Activated naive CD4-positive, alpha-beta T cell treated with anti-CD3 and anti-CD28 coated beads, Interleukin-2, amount 10 ng/mL, durations not matched to agents 7 days and 5 days (primary cell): ENCODE measurements at regions not wholly inside any gene's neighbourhood (a gene's known extent, or its start where the extent isn't known, plus 50 kb on each side); places are given as distances from the start of the nearest gene placed in this dataset.

ENCODE experiments used
- CTCF ChIA-PET: fragments of 350-600 bp; sonication (Branson Sonifier 250); formaldehyde crosslinking; loops from one replicate; lab custom pipeline; 2021; ENCODE audit warnings: antibody characterized with exemption; lab: Charles Lee
- DNase-seq: peaks from one replicate; pipeline ENCODE4 v3.0.0-alpha.2; 2020
- H3K27ac Mint-ChIP-seq: one replicate; pipeline ENCODE4 v1.8.0; 2021; ENCODE audit warnings: mild to moderate bottlenecking, moderate library complexity, mixed read lengths
- H3K27me3 Mint-ChIP-seq: one replicate; pipeline ENCODE4 v1.8.0; 2021; ENCODE audit warnings: mild to moderate bottlenecking, mixed read lengths
- H3K36me3 Mint-ChIP-seq: one replicate; pipeline ENCODE4 v1.8.0; 2021; ENCODE audit warnings: mixed read lengths
- H3K4me1 Mint-ChIP-seq: one replicate; pipeline ENCODE4 v1.8.0; 2021; ENCODE audit warnings: mixed read lengths
- H3K4me3 Mint-ChIP-seq: one replicate; pipeline ENCODE4 v1.8.0; 2021; ENCODE audit warnings: mild to moderate bottlenecking, moderate library complexity, mixed read lengths
- H3K9me3 Mint-ChIP-seq: one replicate; pipeline ENCODE4 v1.8.0; 2021; ENCODE audit warnings: mixed read lengths

- H3K36me3 Mint-ChIP-seq, result no peaks in the 10 kb centered on the region
- H3K4me1 Mint-ChIP-seq, result no peaks in the 10 kb centered on the region
- H3K27me3 Mint-ChIP-seq, result no peaks in the 10 kb centered on the region
- no peak overlapping the region for H3K27ac Mint-ChIP-seq
- H3K9me3 Mint-ChIP-seq, result no peaks in the 10 kb centered on the region
- DNase-seq, result no peak
- CTCF ChIA-PET, result no interaction called here
- no peak overlapping the region for H3K4me3 Mint-ChIP-seq
Observed at GRCh38 chr5:62132276-62132675, 173.7 kb upstream of the KIF2A start.

- CTCF ChIA-PET, result no interaction called here
- Mint-ChIP-seq H3K9me3 (no peaks in the 10 kb centered on the region), H3K27ac (no peak overlapping the region), H3K4me3 (no peak overlapping the region), H3K27me3 (no peaks in the 10 kb centered on the region), H3K36me3 (no peaks in the 10 kb centered on the region), H3K4me1 (no peaks in the 10 kb centered on the region)
- no peak for DNase-seq
Observed at GRCh38 chr5:62133426-62133825, 172.6 kb upstream of the KIF2A start.

- Mint-ChIP-seq H3K27me3 (no peaks in the 10 kb centered on the region), H3K4me3 (no peak overlapping the region), H3K36me3 (no peaks in the 10 kb centered on the region), H3K4me1 (no peaks in the 10 kb centered on the region), H3K9me3 (no peaks in the 10 kb centered on the region), H3K27ac (no peak overlapping the region)
- CTCF ChIA-PET, result no interaction called here
- DNase-seq, result no peak
Observed at GRCh38 chr5:62134811-62135210, 171.2 kb upstream of the KIF2A start.

- H3K4me1 Mint-ChIP-seq, result no peaks in the 10 kb centered on the region
- no peak overlapping the region for H3K4me3 Mint-ChIP-seq
- no peak overlapping the region for H3K27ac Mint-ChIP-seq
- CTCF ChIA-PET, result no interaction called here
- no peaks in the 10 kb centered on the region for H3K27me3 Mint-ChIP-seq
- no peak for DNase-seq
- H3K9me3 Mint-ChIP-seq, result no peaks in the 10 kb centered on the region
- H3K36me3 Mint-ChIP-seq, result no peaks in the 10 kb centered on the region
Observed at GRCh38 chr5:62137628-62138027, 168.4 kb upstream of the KIF2A start.

- Mint-ChIP-seq H3K27ac (no peak overlapping the region), H3K4me3 (no peak overlapping the region), H3K27me3 (peaks cover under 1% of the 10 kb centered on the region), H3K9me3 (no peaks in the 10 kb centered on the region), H3K36me3 (no peaks in the 10 kb centered on the region), H3K4me1 (no peaks in the 10 kb centered on the region)
- CTCF ChIA-PET, result no interaction called here
- no peak for DNase-seq
Observed at GRCh38 chr5:62138607-62139006, 167.4 kb upstream of the KIF2A start.

GRCh38 chr5:62139741-62140140, 166.3 kb upstream of the KIF2A start:
- CTCF ChIA-PET, result no interaction called here
- H3K36me3 Mint-ChIP-seq, result no peaks in the 10 kb centered on the region
- no peak for DNase-seq
- H3K27ac Mint-ChIP-seq, result no peak overlapping the region
- H3K27me3 Mint-ChIP-seq, result peaks cover 11% of the 10 kb centered on the region
- H3K4me1 Mint-ChIP-seq, result no peaks in the 10 kb centered on the region
- H3K9me3 Mint-ChIP-seq, result no peaks in the 10 kb centered on the region
- no peak overlapping the region for H3K4me3 Mint-ChIP-seq

- no peak for DNase-seq
- no peak overlapping the region for H3K4me3 Mint-ChIP-seq
- H3K36me3 Mint-ChIP-seq, result no peaks in the 10 kb centered on the region
- H3K4me1 Mint-ChIP-seq, result no peaks in the 10 kb centered on the region
- CTCF ChIA-PET, result no interaction called here
- H3K27ac Mint-ChIP-seq, result no peak overlapping the region
- no peaks in the 10 kb centered on the region for H3K9me3 Mint-ChIP-seq
- peaks cover 15% of the 10 kb centered on the region for H3K27me3 Mint-ChIP-seq
Observed at GRCh38 chr5:62142351-62142750, 163.7 kb upstream of the KIF2A start.

GRCh38 chr5:62143268-62144229, 162.5 kb upstream of the KIF2A start:
- Mint-ChIP-seq H3K9me3 (no peaks in the 10 kb centered on the region), H3K27me3 (peaks cover 15% of the 10 kb centered on the region), H3K4me3 (no peak overlapping the region), H3K36me3 (no peaks in the 10 kb centered on the region), H3K27ac (no peak overlapping the region), H3K4me1 (no peaks in the 10 kb centered on the region)
- CTCF ChIA-PET, result interaction anchor here (0.6 to 1.0 kb wide), 2 partner anchors 58 to 619 kb away, joined by 3 to 4 read pairs; no protein-coding TSS in a partner anchor
- no peak for DNase-seq

GRCh38 chr5:62144401-62145022, 161.5 kb upstream of the KIF2A start:
- Mint-ChIP-seq H3K4me1 (no peaks in the 10 kb centered on the region), H3K36me3 (no peaks in the 10 kb centered on the region), H3K4me3 (no peak overlapping the region), H3K27me3 (peaks cover 15% of the 10 kb centered on the region), H3K27ac (no peak overlapping the region), H3K9me3 (no peaks in the 10 kb centered on the region)
- CTCF ChIA-PET, result no interaction called here
- no peak for DNase-seq

GRCh38 chr5:62149879-62150278, 156.1 kb upstream of the KIF2A start:
- Mint-ChIP-seq H3K27me3 (peaks cover 3% of the 10 kb centered on the region), H3K4me3 (no peak overlapping the region), H3K36me3 (no peaks in the 10 kb centered on the region), H3K4me1 (no peaks in the 10 kb centered on the region), H3K27ac (no peak overlapping the region), H3K9me3 (peaks cover 1% of the 10 kb centered on the region)
- DNase-seq, result no peak
- CTCF ChIA-PET, result no interaction called here

GRCh38 chr5:62152394-62153087, 153.5 kb upstream of the KIF2A start:
- no peaks in the 10 kb centered on the region for H3K36me3 Mint-ChIP-seq
- no peak for DNase-seq
- CTCF ChIA-PET, result no interaction called here
- no peaks in the 10 kb centered on the region for H3K4me1 Mint-ChIP-seq
- no peak overlapping the region for H3K4me3 Mint-ChIP-seq
- no peak overlapping the region for H3K27ac Mint-ChIP-seq
- peaks cover 1% of the 10 kb centered on the region for H3K9me3 Mint-ChIP-seq
- H3K27me3 Mint-ChIP-seq, result no peaks in the 10 kb centered on the region

GRCh38 chr5:62154758-62155157, 151.2 kb upstream of the KIF2A start:
- Mint-ChIP-seq H3K9me3 (peaks cover 1% of the 10 kb centered on the region), H3K27ac (no peak overlapping the region), H3K27me3 (no peaks in the 10 kb centered on the region), H3K36me3 (no peaks in the 10 kb centered on the region), H3K4me1 (no peaks in the 10 kb centered on the region), H3K4me3 (no peak overlapping the region)
- CTCF ChIA-PET, result no interaction called here
- DNase-seq, result no peak

- peaks cover 4% of the 10 kb centered on the region for H3K9me3 Mint-ChIP-seq
- no peaks in the 10 kb centered on the region for H3K4me1 Mint-ChIP-seq
- H3K27me3 Mint-ChIP-seq, result no peaks in the 10 kb centered on the region
- CTCF ChIA-PET, result interaction anchor here (1.5 kb wide), 1 partner anchor 29 kb away, joined by 3 read pairs; no protein-coding TSS in a partner anchor
- no peak for DNase-seq
- no peak overlapping the region for H3K4me3 Mint-ChIP-seq
- no peaks in the 10 kb centered on the region for H3K36me3 Mint-ChIP-seq
- no peak overlapping the region for H3K27ac Mint-ChIP-seq
Observed at GRCh38 chr5:62155988-62156387, 150.0 kb upstream of the KIF2A start.

- no peak overlapping the region for H3K27ac Mint-ChIP-seq
- H3K27me3 Mint-ChIP-seq, result peaks cover 4% of the 10 kb centered on the region
- no peaks in the 10 kb centered on the region for H3K9me3 Mint-ChIP-seq
- no peak for DNase-seq
- H3K4me1 Mint-ChIP-seq, result no peaks in the 10 kb centered on the region
- CTCF ChIA-PET, result no interaction called here
- no peaks in the 10 kb centered on the region for H3K36me3 Mint-ChIP-seq
- no peak overlapping the region for H3K4me3 Mint-ChIP-seq
Observed at GRCh38 chr5:62167561-62168057, 138.4 kb upstream of the KIF2A start.
